ENCODE measurements at regions not wholly inside any gene's neighbourhood (a gene's known extent, or its start where the extent isn't known, plus 50 kb on each side); places are given as distances from the start of the nearest gene placed in this dataset.

GRCh38 chr5:54733101-54733500 is 215.5 kb downstream of the SNX18 start:
- TF ChIP-seq ZNF274 (IDR thresholded peaks at IDR 0.05; ENCODE audit: low read depth, low read length) = no peak
- no peak overlapping the region for H3K4me3 ChIP-seq (ENCODE audit: low read length)

- no peak for TF ChIP-seq ZNF274 (IDR thresholded peaks at IDR 0.05; ENCODE audit: low read depth, low read length)
- H3K4me3 ChIP-seq (ENCODE audit: low read length) = no peak overlapping the region
These were observed 214.5 kb downstream of the SNX18 start for GRCh38 chr5:54732108-54732507.

- H3K4me3 ChIP-seq (ENCODE audit: low read length) = no peak overlapping the region
- TF ChIP-seq ZNF274 (IDR thresholded peaks at IDR 0.05; ENCODE audit: low read depth, low read length) = no peak
These were observed 211.0 kb downstream of the SNX18 start for GRCh38 chr5:54728588-54728915.

DNA sequence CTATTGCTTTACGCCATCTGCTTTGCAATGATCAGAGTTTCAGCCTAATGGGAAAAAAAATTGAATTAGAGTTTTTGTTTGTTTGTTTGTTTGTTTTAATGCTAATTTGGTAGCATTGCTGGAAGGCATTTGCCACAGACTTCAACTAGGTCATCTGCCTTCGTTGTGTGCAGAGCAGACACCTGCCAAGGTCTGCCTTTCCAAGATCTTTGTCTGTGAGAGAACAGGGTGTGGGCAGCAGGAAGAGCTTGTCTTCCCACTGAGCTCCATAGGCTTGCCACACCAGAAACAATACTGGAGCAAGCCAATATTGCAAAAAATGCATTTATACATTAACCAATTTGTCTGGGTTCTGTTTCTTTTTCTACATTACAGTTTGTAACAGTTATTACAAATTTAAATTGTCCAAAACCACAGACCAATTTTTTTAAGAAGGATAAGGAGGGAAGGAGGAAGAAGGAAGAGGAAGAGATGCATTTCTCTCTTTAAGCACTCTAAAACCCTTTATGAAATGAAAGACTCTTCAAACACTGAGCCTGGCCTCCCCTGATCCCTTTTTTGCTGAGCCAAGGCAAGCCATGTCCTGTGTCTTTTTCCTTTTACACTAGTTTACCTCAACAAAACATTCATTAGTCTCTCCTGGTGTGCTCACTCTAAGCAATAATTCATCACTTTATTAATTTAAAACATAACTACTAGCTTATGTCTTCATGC is 210.5 kb downstream of the SNX18 start:
- no peak for TF ChIP-seq ZNF274 (IDR thresholded peaks at IDR 0.05; ENCODE audit: low read depth, low read length)
- H3K4me3 ChIP-seq (ENCODE audit: low read length) = no peak overlapping the region

GRCh38 chr5:54725391-54726280 is 208.1 kb downstream of the SNX18 start:
- no peak overlapping the region for H3K4me3 ChIP-seq (ENCODE audit: low read length)
- no peak for TF ChIP-seq ZNF274 (IDR thresholded peaks at IDR 0.05; ENCODE audit: low read depth, low read length)

GRCh38 chr5:54722846-54723433 is 205.4 kb downstream of the SNX18 start:
- no peak overlapping the region for H3K4me3 ChIP-seq (ENCODE audit: low read length)
- no peak for TF ChIP-seq ZNF274 (IDR thresholded peaks at IDR 0.05; ENCODE audit: low read depth, low read length)

DNA sequence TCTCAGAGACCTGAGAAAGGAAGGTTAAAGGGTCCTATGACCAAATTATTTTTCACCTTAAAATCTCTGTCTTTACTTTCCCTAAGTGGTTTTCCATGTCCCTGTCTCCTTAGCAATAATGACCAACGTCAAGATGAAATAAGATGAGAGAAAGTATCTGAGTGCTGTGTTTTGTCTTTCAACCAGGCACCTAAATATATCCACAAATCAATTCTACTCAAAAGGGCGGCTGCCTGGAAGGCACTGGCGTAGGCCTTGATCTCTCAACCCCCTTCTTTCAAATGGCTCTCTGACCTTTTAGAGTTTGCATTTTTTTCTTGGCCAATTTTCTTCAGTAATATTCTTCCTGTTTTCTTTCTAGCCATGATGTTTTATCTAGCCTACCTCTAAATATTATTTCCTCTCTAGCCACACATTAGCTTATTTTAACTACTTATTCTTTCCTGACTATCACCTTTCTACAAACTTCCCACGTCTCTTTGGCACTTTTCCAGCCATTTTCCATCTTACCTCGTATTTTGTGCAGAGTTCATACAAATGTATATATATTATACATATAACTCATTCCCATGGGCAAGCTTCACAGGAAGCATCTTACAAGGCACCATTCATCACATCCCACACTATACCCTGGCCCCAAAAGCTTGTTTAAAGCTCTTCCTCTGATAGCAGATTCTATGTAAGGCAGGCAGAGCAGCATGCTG is 204.5 kb downstream of the SNX18 start:
- no peak overlapping the region for H3K4me3 ChIP-seq (ENCODE audit: low read length)
- no peak for TF ChIP-seq ZNF274 (IDR thresholded peaks at IDR 0.05; ENCODE audit: low read depth, low read length)

DNA sequence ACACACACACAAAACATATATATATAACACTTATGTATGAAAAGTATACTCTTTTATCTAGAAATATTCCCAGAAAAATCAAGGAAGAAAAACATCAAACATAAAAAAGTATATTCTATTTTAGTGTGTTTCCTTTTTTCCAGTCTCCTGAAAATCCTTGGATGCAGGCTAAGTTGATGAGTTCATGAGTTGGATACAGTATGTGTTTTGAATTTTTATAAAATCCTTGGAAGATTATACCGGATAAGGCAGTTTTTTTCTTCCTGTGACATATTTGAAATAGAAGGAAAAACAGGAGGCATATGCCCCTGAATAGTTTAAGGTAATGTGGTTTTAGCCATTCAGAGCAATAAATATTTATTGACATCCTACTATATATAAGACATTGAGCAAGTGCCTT is 203.6 kb downstream of the SNX18 start:
- TF ChIP-seq ZNF274 (IDR thresholded peaks at IDR 0.05; ENCODE audit: low read depth, low read length) = no peak
- H3K4me3 ChIP-seq (ENCODE audit: low read length) = no peak overlapping the region

DNA sequence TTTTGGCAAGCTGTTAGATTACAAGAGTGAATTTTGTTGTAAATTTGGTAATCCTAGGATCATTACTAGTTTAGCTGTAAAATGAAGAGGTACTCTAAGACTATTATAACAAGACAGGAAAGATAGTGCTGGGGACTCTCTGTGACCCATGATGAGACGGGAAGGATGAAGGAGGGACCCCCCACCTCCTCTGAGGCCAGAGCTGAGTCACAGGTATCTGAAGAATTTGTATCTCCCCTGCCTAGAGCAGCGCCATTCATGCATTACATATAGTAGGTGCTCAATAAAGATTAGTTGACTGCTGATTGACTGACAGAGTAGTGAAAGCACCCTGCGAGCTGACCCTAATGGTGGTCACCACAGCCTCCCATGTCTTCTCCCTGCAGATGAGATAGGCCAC is 202.8 kb downstream of the SNX18 start:
- no peak for TF ChIP-seq ZNF274 (IDR thresholded peaks at IDR 0.05; ENCODE audit: low read depth, low read length)

GRCh38 chr5:54719384-54720283 is 202.1 kb downstream of the SNX18 start:
- H3K4me3 ChIP-seq (ENCODE audit: low read length) = no peak overlapping the region
- no peak for TF ChIP-seq ZNF274 (IDR thresholded peaks at IDR 0.05; ENCODE audit: low read depth, low read length)

More for the DNA sequence above, 202.8 kb downstream of the SNX18 start:
- no peak overlapping the region for H3K4me3 ChIP-seq (ENCODE audit: low read length)

DNA sequence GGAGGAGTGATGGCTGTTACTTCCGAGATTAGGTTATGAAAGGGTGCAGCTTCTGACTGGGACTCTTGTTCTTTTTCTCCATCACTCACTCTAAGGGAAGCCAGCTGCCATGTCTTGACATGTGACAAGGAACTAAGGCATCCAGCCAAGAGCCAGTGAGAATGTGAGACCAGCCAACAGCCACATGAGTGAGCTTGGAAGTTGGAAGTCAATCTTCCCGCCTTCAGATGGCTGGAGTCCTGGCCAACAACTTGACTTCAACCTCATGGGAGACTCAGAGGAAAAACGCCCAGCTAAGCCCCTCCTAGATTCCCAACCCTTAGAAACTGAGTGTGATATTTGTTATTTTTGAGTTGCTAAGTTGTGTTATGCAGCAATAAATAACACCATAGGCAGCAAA is 201.1 kb downstream of the SNX18 start:
- no peak for TF ChIP-seq ZNF274 (IDR thresholded peaks at IDR 0.05; ENCODE audit: low read depth, low read length)
- no peak overlapping the region for H3K4me3 ChIP-seq (ENCODE audit: low read length)

DNA sequence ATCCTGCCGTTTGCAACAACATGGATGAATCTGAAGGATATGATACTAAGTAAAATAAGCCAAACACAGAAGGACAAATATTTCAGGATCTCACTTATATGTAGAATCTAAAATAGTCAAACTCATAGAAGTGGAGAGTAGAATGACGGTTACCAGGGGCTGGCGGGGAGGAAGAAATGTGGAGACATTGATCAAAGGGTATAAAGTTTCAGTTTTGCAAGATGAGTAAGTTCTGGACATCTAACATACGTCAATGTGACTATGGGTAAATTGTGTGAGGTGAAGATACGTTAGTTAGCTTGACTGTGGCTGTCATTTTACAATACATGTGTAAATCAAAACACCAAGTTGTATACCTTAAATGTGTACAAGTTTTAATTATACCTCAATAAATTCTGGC is 200.3 kb downstream of the SNX18 start:
- no peak for TF ChIP-seq ZNF274 (IDR thresholded peaks at IDR 0.05; ENCODE audit: low read depth, low read length)
- H3K4me3 ChIP-seq (ENCODE audit: low read length) = no peak overlapping the region

DNA sequence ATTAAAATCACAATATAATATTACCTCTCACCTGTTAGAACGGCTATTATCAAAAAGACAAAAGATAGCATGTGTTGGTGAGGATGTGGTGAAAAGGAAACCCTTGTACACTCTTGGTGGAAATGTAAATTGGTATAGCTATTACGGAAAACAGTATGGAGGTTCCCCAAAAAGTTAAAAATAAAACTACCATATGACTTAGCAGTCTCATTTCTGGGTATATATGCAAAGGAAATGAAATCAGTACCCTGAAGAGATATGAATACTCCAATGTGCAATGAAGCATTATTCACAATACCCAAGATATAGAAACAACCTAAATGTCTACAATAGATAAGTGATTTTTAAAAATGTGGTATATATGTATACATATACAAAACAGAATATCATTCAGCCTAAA is 199.9 kb downstream of the SNX18 start:
- TF ChIP-seq ZNF274 (IDR thresholded peaks at IDR 0.05; ENCODE audit: low read depth, low read length) = no peak

More for the DNA sequence above, 199.9 kb downstream of the SNX18 start:
- H3K4me3 ChIP-seq (ENCODE audit: low read length) = no peak overlapping the region

All from GM08714 (cell line).